Parathyroid adenoma (tissue), 2 donors: ENCODE measurements at regions not wholly inside any gene's neighbourhood (a gene's known extent, or its start where the extent isn't known, plus 50 kb on each side); places are given as distances from the start of the nearest gene placed in this dataset.

Experiments used
- H2AFZ ChIP-seq: fragments of 300-600 bp; sonication (generic); one replicate; pipeline ENCODE4 v1.7.0; 2017; ENCODE audit warnings: antibody characterized with exemption, mild to moderate bottlenecking
- H3K27ac ChIP-seq: fragments of 300-600 bp; sonication (generic); one replicate; pipeline ENCODE4 v1.7.0; 2017
- H3K27me3 ChIP-seq: fragments of 300-600 bp; sonication (generic); one replicate; pipeline ENCODE4 v1.7.0; 2017; ENCODE audit warnings: low read length; ENCODE audit not compliant: control insufficient read depth, insufficient read depth
- H3K36me3 ChIP-seq: fragments of 300-600 bp; sonication (generic); one replicate; pipeline ENCODE4 v1.7.0; 2017; ENCODE audit warnings: low read length; ENCODE audit not compliant: control insufficient read depth, insufficient read depth
- H3K4me1 ChIP-seq: fragments of 300-600 bp; sonication (generic); one replicate; pipeline ENCODE4 v1.7.0; 2017; ENCODE audit warnings: control low read depth
- H3K4me2 ChIP-seq: fragments of 300-600 bp; sonication (generic); one replicate; pipeline ENCODE4 v1.7.0; 2017; ENCODE audit warnings: low read length
- H3K4me3 ChIP-seq: fragments of 300-600 bp; sonication (generic); one replicate; pipeline ENCODE4 v1.7.0; 2017; ENCODE audit warnings: low read depth, low read length
- H3K79me2 ChIP-seq: fragments of 300-600 bp; sonication (generic); one replicate; pipeline ENCODE4 v1.7.0; 2017; ENCODE audit warnings: control low read depth
- H3K9ac ChIP-seq: fragments of 300-600 bp; sonication (generic); one replicate; pipeline ENCODE4 v1.7.0; 2017; ENCODE audit warnings: mild to moderate bottlenecking
- H3K9me3 ChIP-seq: fragments of 300-600 bp; sonication (generic); one replicate; pipeline ENCODE4 v1.7.0; 2017; ENCODE audit warnings: low read length; ENCODE audit not compliant: control insufficient read depth
- TF ChIP-seq, protein P1 (sequence below): fragments of 300-600 bp; sonication (generic); IDR thresholded peaks from one replicate; pipeline ENCODE4 v1.7.0; 2017; ENCODE audit warnings: antibody characterized with exemption, mild to moderate bottlenecking
- donor health status: primary hyperparathyroidism.

DNA sequence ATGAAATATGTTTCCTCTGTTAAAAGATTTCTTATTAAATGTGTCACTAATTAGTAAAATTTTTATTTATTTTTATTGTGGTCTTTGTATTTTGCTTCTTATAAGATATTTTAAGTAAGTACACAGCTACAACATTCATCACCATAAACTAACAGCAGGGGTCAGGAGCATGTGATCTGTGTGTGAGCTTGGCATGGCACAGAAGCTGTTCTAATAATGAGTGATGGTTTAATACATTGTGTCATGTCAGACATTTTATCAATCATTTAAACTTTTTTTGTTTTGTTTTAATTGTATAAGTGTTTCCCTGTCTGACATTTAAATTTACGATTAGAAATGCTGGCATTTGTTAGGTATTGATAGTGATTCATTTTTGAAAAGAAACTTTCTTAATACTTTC is 585.4 kb downstream of the DSC3 start:
- Histone ChIP-seq H3K36me3 (no peaks in the 10 kb centered on the region), H3K4me1 (no peaks in the 10 kb centered on the region), H3K4me2 (no peak overlapping the region), H2AFZ (no peak overlapping the region), H3K27ac (no peak overlapping the region), H3K79me2 (no peaks in the 10 kb centered on the region), H3K9ac (no peak overlapping the region), H3K9me3 (no peaks in the 10 kb centered on the region), H3K4me3 (no peak overlapping the region), H3K27me3 (no peaks in the 10 kb centered on the region)
- TF ChIP-seq, protein P1, sequence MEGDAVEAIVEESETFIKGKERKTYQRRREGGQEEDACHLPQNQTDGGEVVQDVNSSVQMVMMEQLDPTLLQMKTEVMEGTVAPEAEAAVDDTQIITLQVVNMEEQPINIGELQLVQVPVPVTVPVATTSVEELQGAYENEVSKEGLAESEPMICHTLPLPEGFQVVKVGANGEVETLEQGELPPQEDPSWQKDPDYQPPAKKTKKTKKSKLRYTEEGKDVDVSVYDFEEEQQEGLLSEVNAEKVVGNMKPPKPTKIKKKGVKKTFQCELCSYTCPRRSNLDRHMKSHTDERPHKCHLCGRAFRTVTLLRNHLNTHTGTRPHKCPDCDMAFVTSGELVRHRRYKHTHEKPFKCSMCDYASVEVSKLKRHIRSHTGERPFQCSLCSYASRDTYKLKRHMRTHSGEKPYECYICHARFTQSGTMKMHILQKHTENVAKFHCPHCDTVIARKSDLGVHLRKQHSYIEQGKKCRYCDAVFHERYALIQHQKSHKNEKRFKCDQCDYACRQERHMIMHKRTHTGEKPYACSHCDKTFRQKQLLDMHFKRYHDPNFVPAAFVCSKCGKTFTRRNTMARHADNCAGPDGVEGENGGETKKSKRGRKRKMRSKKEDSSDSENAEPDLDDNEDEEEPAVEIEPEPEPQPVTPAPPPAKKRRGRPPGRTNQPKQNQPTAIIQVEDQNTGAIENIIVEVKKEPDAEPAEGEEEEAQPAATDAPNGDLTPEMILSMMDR, result no peak

DNA sequence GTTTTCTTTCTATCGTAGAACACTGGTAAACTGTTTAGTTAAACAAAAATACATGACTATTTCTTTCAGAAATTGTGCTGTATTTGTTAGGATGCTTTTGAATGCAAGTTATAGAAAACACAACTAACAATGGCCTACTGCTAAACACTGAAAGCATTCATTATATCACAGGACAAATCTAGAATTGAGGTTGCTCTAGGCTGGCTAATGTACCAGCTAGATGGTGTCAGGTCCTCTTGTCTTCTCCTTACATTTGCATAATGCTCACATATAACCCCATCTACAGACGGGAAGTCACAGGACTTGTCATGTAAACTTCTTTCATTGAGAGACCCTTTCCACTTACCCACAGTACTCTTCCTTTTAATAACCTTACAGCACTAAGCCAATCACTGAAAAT is 586.8 kb downstream of the DSC3 start:
- Histone ChIP-seq H3K27me3 (no peaks in the 10 kb centered on the region), H3K4me2 (no peak overlapping the region), H2AFZ (no peak overlapping the region), H3K27ac (no peak overlapping the region), H3K4me3 (no peak overlapping the region), H3K36me3 (no peaks in the 10 kb centered on the region), H3K9ac (no peak overlapping the region), H3K79me2 (no peaks in the 10 kb centered on the region), H3K4me1 (no peaks in the 10 kb centered on the region), H3K9me3 (no peaks in the 10 kb centered on the region)
- TF ChIP-seq, protein P1, result no peak

DNA sequence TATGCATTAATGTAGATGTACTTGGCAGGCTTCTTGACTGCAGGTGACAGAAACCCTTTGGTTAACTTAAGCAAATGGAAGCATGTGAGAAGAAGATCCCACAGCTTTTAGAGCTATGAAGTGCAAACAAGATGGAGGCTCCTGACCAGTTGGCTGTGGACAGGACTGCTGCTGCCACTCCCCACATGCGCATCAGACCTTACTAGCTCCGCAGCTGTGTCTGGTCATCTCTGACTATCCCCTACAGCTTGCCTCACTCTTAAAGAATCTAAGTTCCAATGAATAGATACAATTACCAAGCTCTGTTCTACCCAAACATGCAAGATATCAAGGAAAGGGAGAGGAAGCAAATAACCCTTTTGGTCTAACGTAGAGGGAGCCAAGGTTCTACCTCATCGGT is 587.6 kb downstream of the DSC3 start:
- H3K4me1 ChIP-seq, result no peaks in the 10 kb centered on the region
- H3K4me2 ChIP-seq, result no peak overlapping the region
- no peaks in the 10 kb centered on the region for H3K36me3 ChIP-seq
- no peak overlapping the region for H2AFZ ChIP-seq
- no peaks in the 10 kb centered on the region for H3K79me2 ChIP-seq
- no peak overlapping the region for H3K27ac ChIP-seq
- no peaks in the 10 kb centered on the region for H3K9me3 ChIP-seq
- TF ChIP-seq, protein P1, result no peak
- no peaks in the 10 kb centered on the region for H3K27me3 ChIP-seq
- no peak overlapping the region for H3K9ac ChIP-seq
- H3K4me3 ChIP-seq, result no peak overlapping the region

DNA sequence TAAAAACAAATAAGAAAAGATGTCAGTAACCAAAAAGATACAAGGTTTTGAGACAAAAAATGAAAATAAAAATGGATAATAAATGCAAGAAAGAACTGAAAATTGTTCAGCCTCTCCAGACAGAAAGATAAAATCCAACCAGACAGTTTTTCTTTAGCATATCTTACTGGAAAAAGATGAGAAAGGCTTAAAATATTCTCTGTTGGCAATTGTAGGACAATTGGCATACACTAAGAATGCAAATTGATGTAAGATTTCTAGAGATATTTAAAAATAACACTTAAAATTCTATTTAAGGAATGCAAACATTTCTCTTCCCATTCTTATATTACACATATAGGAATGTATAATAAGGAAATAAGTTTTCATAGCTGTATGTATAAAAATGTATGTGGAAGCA is 590.6 kb downstream of the DSC3 start:
- no peak overlapping the region for H2AFZ ChIP-seq
- H3K9me3 ChIP-seq, result no peaks in the 10 kb centered on the region
- no peaks in the 10 kb centered on the region for H3K79me2 ChIP-seq
- H3K27me3 ChIP-seq, result no peaks in the 10 kb centered on the region
- no peaks in the 10 kb centered on the region for H3K36me3 ChIP-seq
- no peak overlapping the region for H3K4me2 ChIP-seq
- no peak overlapping the region for H3K4me3 ChIP-seq
- no peaks in the 10 kb centered on the region for H3K4me1 ChIP-seq
- TF ChIP-seq, protein P1, result no peak
- no peak overlapping the region for H3K9ac ChIP-seq
- H3K27ac ChIP-seq, result no peak overlapping the region

DNA sequence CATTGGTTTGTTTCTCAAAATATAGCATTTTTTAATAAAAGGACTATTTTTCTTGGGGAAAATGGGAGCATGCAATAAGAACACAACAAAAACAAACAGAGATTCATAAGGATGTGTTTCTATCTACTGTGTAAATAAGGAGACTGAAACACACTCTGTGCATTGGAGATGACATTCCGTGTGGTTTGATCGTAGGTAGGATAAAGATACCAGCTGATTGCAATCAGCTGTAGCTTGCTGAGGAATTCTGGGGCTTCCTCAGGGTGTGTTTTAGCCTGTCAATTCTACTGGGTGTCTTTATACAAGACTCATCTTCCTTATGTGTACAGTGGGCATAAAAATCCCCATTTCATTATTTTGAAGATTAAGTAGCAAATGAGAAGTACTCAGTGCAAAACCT is 591.6 kb downstream of the DSC3 start:
- Histone ChIP-seq H3K79me2 (no peaks in the 10 kb centered on the region), H2AFZ (no peak overlapping the region), H3K27me3 (no peaks in the 10 kb centered on the region), H3K4me2 (no peak overlapping the region), H3K4me1 (no peaks in the 10 kb centered on the region), H3K9ac (no peak overlapping the region), H3K4me3 (no peak overlapping the region), H3K9me3 (no peaks in the 10 kb centered on the region), H3K36me3 (no peaks in the 10 kb centered on the region), H3K27ac (no peak overlapping the region)
- TF ChIP-seq, protein P1, result no peak
